ENCODE measurements at regions not wholly inside any gene's neighbourhood (a gene's known extent, or its start where the extent isn't known, plus 50 kb on each side); places are given as distances from the start of the nearest gene placed in this dataset.

- Histone ChIP-seq H3K27me3 (no peaks in the 10 kb centered on the region), H3F3A (ENCODE audit: low read depth) (no peaks in the 10 kb centered on the region), H4K20me1 (ENCODE audit: low read depth) (no peaks in the 10 kb centered on the region), H3K4me1 (peaks cover 10% of the 10 kb centered on the region), H3K36me3 (no peaks in the 10 kb centered on the region), H3K9ac (no peak overlapping the region), H3K4me3 (no peak overlapping the region), H3K79me2 (ENCODE audit: low read depth) (no peaks in the 10 kb centered on the region), H2AFZ (replicated peaks) (no peak overlapping the region), H3K27ac (no peak overlapping the region), H3K9me3 (ENCODE audit: low read depth) (no peaks in the 10 kb centered on the region), H3K4me2 (no peak overlapping the region)
- Mint-ChIP-seq H3K4me1 (peaks cover 25% of the 10 kb centered on the region), H3K27ac (no peak overlapping the region), H3K9me3 (no peaks in the 10 kb centered on the region), H3K36me3 (no peaks in the 10 kb centered on the region), H3K27me3 (ENCODE audit: insufficient read depth, low read depth) (peaks cover 2% of the 10 kb centered on the region), H3K4me3 (no peak overlapping the region)
- no peak for DNase-seq (ENCODE audit: low spot score)
- TF ChIP-seq, protein P1, sequence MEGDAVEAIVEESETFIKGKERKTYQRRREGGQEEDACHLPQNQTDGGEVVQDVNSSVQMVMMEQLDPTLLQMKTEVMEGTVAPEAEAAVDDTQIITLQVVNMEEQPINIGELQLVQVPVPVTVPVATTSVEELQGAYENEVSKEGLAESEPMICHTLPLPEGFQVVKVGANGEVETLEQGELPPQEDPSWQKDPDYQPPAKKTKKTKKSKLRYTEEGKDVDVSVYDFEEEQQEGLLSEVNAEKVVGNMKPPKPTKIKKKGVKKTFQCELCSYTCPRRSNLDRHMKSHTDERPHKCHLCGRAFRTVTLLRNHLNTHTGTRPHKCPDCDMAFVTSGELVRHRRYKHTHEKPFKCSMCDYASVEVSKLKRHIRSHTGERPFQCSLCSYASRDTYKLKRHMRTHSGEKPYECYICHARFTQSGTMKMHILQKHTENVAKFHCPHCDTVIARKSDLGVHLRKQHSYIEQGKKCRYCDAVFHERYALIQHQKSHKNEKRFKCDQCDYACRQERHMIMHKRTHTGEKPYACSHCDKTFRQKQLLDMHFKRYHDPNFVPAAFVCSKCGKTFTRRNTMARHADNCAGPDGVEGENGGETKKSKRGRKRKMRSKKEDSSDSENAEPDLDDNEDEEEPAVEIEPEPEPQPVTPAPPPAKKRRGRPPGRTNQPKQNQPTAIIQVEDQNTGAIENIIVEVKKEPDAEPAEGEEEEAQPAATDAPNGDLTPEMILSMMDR (IDR thresholded peaks at IDR 0.05) = no peak
Observed at GRCh38 chr10:10703382-10703781, 314.3 kb upstream of the CELF2 start.

DNA sequence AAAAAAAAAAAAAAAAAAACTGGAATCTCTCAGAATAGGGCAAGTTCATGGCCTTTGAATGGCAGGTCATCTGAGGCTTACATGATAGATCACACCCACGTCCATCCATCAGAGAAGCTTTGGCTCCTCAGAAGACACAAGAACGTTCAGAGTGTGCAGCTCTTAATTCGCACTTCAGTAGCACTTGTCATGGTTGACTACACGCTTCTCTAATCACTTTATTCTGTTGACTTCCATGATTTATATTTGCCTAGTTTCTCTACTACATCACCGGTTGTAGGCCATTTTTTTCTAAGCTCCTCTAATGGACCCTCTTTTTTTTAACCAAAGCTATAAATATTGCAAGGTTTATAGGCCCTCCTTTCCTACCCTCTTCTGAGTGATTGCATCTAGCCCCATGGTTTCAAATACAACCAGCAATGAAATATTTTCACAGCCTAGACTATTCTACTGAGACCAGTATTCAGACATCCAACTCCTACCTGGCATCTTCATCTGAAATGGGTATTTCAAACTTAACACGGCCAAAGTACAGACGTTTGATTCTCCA is 305.4 kb upstream of the CELF2 start:
- H3K27ac ChIP-seq = no peak overlapping the region
- H3K79me2 ChIP-seq (ENCODE audit: low read depth) = no peaks in the 10 kb centered on the region
- H3K9me3 ChIP-seq (ENCODE audit: low read depth) = no peaks in the 10 kb centered on the region
- H3K36me3 ChIP-seq = no peaks in the 10 kb centered on the region
- H3K4me2 ChIP-seq = no peak overlapping the region
- H3K4me3 ChIP-seq = no peak overlapping the region
- no peak overlapping the region for H2AFZ ChIP-seq (replicated peaks)
- Mint-ChIP-seq H3K27me3 (ENCODE audit: insufficient read depth, low read depth) (no peaks in the 10 kb centered on the region), H3K9me3 (peaks cover 4% of the 10 kb centered on the region), H3K4me3 (no peak overlapping the region), H3K27ac (no peak overlapping the region), H3K4me1 (peaks cover 17% of the 10 kb centered on the region), H3K36me3 (no peaks in the 10 kb centered on the region)
- H3F3A ChIP-seq (ENCODE audit: low read depth) = no peaks in the 10 kb centered on the region
- TF ChIP-seq, protein P1 (IDR thresholded peaks at IDR 0.05) = no peak
- TF ChIP-seq EZH2phosphoT487 (IDR thresholded peaks at IDR 0.05) = no peak
- TF ChIP-seq EZH2 (IDR thresholded peaks at IDR 0.05) = no peak
- H3K4me1 ChIP-seq = peaks cover 8% of the 10 kb centered on the region
- no peak for DNase-seq (ENCODE audit: low spot score)
- H3K27me3 ChIP-seq = no peaks in the 10 kb centered on the region
- H4K20me1 ChIP-seq (ENCODE audit: low read depth) = no peaks in the 10 kb centered on the region
- H3K9ac ChIP-seq = no peak overlapping the region

DNA sequence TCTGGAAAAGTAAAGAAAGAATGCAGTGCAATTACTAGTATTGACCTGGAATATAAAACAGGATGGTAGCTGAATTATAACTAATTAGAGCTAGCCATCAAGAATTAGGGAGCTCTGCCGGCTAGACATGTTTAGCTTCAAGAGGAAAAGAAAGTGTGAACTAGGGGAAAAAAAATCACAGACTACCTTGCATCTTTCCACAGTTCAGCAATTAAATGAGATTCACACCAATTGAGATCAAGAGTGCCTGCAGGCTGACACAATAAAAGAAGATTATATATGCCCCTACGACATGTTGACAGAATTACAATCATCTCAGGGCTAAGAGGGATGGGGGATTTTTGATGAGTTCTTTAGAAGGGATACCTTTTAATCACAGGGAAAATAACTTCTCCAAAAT is 303.3 kb upstream of the CELF2 start:
- Mint-ChIP-seq H3K4me3 (no peak overlapping the region), H3K27ac (no peak overlapping the region), H3K36me3 (no peaks in the 10 kb centered on the region), H3K9me3 (peaks cover 4% of the 10 kb centered on the region), H3K4me1 (peaks cover 15% of the 10 kb centered on the region), H3K27me3 (ENCODE audit: insufficient read depth, low read depth) (no peaks in the 10 kb centered on the region)
- H3K36me3 ChIP-seq = no peaks in the 10 kb centered on the region
- no peak overlapping the region for H3K27ac ChIP-seq
- no peaks in the 10 kb centered on the region for H3K79me2 ChIP-seq (ENCODE audit: low read depth)
- no peaks in the 10 kb centered on the region for H3K27me3 ChIP-seq
- H3K9ac ChIP-seq = no peak overlapping the region
- no peak overlapping the region for H3K4me2 ChIP-seq
- no peaks in the 10 kb centered on the region for H3F3A ChIP-seq (ENCODE audit: low read depth)
- TF ChIP-seq EZH2phosphoT487 (IDR thresholded peaks at IDR 0.05) (no peak), EZH2 (IDR thresholded peaks at IDR 0.05) (no peak)
- TF ChIP-seq, protein P1 (IDR thresholded peaks at IDR 0.05) = no peak
- no peaks in the 10 kb centered on the region for H4K20me1 ChIP-seq (ENCODE audit: low read depth)
- H3K4me3 ChIP-seq = no peak overlapping the region
- peaks cover 8% of the 10 kb centered on the region for H3K4me1 ChIP-seq
- DNase-seq (ENCODE audit: low spot score) = no peak
- H3K9me3 ChIP-seq (ENCODE audit: low read depth) = no peaks in the 10 kb centered on the region
- H2AFZ ChIP-seq (replicated peaks) = no peak overlapping the region

Measured in neural progenitor cell (in vitro differentiated cells).